A673 (cell line): ENCODE measurements at regions not wholly inside any gene's neighbourhood (a gene's known extent, or its start where the extent isn't known, plus 50 kb on each side); places are given as distances from the start of the nearest gene placed in this dataset.

ENCODE experiments used
- EZH2 ChIP-seq: fragments of 200-600 bp; sonication (generic); IDR thresholded peaks from 2 replicates; pipeline ENCODE4 v1.6.1; 2017; ENCODE audit warnings: borderline replicate concordance, low read depth, mild to moderate bottlenecking, mixed read lengths, antibody characterized with exemption, low read length; ENCODE audit not compliant: poor library complexity, severe bottlenecking
- TF ChIP-seq, protein P1 (sequence below): fragments of 300-800, 200-600 bp; sonication (generic); conservative IDR thresholded peaks from 2 replicates; pipeline ENCODE4 v1.5.1; 2017; ENCODE audit warnings: low read depth, mild to moderate bottlenecking, antibody characterized with exemption, low read length, moderate library complexity, mixed read lengths

DNA sequence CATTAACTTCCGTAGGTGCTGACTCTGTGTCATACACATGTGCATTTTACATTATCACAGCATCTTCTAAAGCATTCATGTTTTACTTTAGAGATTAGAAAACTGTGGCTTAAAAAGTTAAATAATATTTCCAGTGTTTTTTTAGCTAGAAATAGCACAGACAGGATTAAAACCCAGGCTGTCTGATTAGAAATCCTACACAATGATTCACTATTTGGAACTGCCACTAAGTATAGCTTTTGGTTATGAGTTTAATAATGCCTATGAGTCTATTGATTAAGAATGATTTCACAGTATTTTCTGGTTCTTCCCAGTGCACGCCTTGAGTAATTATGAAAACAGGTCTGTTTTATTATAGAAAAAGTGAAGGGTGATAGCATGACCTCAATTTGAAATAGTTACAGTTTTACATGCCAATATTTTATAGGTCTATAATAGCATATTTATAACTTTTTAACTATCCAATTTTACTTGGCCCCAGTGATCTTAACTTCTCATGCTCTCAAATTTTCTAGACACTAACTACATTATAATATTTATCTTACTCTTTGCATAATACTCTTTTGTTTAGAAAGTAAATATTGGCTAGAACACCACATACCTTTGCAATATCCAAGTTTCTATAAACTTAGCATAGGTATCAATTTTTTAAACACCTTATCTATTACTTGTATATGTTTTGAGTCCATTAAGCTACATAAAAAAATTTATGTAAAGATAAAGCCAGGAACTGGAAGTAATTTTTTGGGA lies 313.2 kb downstream of the RND3 start:
- TF ChIP-seq, protein P1, sequence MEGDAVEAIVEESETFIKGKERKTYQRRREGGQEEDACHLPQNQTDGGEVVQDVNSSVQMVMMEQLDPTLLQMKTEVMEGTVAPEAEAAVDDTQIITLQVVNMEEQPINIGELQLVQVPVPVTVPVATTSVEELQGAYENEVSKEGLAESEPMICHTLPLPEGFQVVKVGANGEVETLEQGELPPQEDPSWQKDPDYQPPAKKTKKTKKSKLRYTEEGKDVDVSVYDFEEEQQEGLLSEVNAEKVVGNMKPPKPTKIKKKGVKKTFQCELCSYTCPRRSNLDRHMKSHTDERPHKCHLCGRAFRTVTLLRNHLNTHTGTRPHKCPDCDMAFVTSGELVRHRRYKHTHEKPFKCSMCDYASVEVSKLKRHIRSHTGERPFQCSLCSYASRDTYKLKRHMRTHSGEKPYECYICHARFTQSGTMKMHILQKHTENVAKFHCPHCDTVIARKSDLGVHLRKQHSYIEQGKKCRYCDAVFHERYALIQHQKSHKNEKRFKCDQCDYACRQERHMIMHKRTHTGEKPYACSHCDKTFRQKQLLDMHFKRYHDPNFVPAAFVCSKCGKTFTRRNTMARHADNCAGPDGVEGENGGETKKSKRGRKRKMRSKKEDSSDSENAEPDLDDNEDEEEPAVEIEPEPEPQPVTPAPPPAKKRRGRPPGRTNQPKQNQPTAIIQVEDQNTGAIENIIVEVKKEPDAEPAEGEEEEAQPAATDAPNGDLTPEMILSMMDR, result no peak
- TF ChIP-seq EZH2, result no peak
